NCI-H446 treated with DMSO at 0.1 percent for 48 hours (cell line): ENCODE measurements at regions not wholly inside any gene's neighbourhood (a gene's known extent, or its start where the extent isn't known, plus 50 kb on each side); places are given as distances from the start of the nearest gene placed in this dataset.
"Not testable (repeated sequence)": the region's sequence is repeated elsewhere in the genome, so short reads cannot be mapped to it uniquely, and the experiment has no call there.

Source experiments
- DNase-seq: peaks from one replicate; lab custom pipeline; 2025; lab: John Stamatoyannopoulos, UW

DNA sequence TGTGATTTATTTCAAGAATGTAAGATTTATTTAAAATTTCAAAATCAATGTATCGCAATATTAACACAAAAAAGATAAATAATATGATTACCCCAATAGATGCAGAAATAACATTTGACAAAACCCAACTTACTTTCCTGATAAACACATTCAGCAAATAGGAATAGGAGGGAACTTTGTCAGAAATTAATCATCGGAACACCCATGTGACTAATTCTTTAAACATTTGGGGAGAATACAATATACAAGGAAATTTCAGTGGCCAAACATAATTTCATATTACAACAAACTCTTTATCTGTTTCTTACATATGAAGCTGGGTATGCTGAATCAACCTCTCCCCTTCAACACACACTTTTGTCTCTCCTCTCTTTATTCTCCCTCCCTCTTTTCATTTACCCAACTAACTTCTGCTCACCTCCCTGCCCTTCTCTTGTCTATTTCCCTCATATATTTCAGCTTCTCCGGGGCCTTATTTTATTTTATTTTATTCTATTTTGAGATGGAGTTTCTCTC, 309.6 kb upstream of the CNTNAP5 start:
- no peak for DNase-seq

DNA sequence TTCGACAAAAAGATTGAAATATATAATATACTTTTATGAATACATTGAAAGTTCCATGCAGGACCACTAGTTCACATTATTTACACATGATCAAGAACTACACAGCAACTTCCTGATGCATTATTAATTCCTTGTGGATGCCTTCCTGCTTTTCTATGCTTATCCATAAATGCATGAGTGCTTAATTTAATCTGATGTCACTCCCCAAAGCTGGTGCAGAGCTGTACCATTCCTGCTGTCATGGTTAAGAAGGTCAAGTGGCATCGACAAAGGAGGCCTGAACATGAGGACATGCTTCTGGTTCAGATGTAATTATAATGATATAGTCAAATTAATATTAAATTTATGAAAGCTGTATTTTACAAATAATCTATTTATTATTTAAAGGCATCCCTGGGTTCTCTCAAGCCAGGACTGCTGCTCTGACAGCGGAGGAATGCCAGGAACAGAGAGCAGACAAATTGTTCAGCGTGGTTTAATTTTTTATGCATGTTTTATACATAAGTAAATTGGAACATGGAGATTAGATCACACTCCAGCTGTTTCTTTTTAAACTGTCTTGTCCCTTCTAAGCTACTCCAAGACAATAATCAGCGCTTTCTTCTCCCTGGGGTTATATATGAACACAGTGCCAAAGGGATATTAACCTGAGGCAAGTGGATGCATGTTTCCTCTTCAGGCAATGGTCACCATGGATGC, 307.3 kb upstream of the CNTNAP5 start:
- DNase-seq, result peak; percentile 7

DNA sequence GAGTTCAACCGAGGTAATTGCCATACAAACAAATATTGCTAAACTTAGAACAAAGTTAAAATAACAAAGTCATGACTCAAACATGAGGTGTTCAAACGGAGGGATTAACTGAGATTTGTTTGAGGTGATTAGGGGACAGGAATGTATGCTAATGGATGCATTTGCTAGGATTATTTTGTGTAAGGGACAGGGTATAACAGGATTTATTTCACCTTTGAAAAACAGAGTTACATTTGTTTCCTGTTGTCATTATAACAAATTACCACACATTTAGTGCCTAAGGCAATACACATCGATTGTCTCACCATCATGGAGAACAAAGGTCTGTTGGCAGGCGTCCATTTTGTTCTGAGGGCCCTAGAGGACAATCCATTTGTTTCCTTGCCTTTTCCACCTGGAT, 304.3 kb upstream of the CNTNAP5 start:
- no peak for DNase-seq

DNA sequence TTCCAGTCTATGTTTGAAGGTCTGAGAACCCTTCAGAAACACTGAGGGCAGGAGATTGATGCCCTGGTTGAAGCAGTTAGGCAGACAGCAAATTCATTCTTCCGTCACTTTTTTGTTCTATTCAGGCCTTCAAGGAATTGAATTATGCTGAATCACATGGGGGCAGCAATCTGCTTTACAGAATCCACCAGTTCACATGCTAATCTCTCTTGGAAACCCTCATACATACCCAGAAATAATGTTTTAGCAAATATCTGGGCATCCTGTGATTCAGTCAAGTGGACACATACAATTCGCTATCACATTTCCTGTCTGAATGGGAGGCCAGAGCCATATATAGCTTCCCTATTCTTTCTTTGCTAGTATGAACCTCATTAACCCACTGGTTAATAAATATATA, 301.4 kb upstream of the CNTNAP5 start:
- no peak for DNase-seq

DNA sequence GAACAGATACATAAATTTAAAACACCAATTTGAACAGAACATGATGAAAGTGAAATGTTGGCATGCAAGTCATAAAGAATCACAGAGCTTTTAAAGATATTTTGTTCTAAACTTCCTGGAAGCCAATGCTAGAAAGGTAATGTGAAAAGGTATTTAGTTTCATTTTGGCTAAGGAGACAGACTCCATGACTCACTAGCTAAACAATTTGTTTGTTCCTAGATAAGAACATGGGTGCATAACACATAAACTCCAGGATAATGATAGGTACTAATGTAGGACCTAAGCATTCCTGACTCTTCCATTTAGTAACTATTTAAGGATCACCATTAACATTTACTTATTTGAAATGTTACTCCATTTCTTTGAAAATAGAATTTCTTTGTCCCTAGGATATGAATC, 292.5 kb upstream of the CNTNAP5 start:
- DNase-seq, result no peak

DNA sequence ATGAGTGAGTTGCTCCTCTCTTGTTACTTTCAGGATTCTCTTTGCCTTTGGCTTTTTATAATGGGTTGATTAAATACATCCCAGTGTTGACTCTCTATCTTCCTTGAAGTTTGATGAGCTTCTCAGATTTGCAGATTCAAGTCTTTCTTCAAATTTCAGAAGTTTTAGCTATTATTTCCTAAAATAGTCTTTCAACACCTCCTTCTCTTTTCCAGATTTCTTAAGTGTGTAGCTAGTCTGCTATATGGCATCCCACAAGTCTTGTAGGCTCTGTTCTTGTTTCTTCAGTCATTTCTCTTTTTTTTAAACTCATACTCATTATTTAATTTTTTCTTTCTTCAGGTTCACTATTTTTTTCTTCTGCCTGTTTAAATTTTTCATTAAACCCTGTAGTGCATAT, 287.7 kb upstream of the CNTNAP5 start:
- no peak for DNase-seq

DNA sequence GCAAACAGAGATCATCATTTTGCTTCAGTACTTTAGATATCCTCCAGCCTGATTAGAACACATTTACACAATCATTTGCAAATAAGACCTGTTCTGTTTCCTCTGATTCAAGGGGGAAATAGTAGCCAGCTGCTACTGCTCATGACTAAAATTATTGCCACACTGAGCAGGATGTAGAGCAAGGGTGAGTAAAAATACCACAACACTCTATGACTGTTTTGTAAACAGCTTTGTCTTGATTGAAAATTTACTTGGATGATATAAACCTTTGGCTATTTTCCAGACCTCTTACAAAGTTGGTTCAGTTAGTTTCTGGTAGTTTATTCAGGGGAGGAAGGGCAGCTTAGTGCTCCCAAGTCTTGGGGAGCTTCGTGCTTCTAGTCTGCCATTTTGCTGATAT, 286.4 kb upstream of the CNTNAP5 start:
- no peak for DNase-seq

DNA sequence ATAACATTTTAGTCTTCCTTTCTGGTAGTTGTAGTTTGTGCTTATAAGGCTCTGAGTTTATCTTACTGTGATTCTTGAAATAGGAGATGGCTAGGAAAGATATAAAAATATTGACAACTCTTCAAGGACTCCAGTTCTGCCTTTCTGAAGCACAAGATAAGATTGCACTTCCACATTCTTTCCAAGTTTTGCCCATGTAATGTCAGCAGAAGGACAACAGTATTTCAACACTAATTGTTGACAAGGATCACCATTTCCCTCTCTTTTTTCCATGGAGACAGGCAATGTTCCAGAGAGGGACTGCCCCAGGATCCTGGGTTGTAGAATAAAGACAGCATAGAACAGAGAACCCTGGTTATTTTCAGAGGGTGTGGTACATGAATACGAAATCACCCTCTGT, 279.1 kb upstream of the CNTNAP5 start:
- DNase-seq, result no peak

DNA sequence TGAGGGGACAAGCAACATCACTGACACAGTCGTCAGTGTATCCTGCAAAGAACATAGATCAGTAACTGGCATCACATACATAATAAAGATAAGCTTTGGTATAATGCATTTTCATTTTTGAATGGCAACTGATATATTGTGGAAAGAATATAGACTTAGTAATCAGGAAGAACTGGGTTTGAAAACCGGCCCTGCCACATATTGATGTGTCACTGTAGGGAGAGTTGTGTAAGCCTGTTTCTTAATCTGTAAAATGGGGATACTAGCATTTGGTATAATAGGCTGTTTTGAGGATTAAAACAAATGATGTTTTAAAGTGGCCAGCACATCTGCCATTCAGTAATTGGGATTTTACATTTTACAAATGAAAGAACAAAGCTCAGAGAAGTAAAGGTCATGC, 277.8 kb upstream of the CNTNAP5 start:
- DNase-seq, result no peak

DNA sequence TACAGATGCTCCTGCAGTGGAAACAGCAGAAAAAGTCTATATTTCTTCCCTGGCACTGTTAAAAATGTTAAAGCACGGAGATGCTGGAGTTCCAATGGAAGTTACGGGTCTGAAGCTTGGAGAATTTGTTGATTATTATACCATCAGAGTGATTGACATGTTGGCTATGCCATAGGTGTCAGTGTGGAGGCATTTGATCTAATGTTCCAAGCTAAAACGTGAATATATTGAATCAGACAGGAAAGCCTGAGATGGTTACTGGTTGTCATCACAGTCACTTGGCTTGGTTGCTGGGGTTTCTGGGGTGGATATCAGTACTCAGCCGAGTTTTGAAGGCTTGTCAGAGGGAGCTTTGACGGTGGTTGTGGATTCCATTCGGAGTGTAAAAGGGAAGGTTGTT, 262.9 kb upstream of the CNTNAP5 start:
- no peak for DNase-seq

DNA sequence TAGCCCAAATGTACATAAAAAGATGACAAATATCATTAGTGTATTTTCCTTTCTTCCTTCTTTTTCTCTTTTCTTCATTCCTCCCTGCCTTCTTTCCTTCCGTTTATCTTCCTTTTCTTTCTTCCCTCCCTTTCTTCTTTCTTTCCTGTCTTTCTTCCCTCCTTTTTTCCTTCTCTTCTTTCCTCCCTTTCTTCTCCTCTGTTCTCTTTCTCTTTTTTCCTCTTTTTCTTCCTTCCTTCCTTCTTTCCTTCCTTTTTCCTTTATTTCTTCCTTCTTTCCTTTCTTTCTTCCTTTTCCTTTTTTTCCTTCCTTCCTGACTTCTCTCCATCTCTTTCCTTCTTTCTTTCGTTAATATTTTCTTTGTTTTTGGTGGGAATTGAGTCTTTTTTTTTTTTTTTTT, 256.9 kb upstream of the CNTNAP5 start:
- no peak for DNase-seq

DNA sequence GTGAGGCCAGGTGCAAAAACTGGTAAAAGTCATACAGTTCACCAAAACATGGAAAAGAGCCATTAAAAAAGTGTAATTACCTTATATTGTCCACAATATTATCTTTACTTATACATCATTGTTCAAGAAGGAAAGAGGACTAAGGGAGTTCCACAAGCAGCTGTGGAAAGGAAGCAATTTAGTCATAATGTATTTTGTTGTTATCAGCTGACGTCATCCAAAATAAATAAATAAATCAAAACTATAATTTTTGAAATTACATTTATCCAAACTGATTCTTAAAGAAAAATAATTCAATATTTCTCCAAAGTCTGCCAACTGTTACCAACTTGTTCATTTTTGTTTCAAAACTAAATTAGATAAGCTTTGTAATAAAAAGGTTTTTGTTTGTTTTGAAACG, 256.1 kb upstream of the CNTNAP5 start:
- DNase-seq, result no peak

DNA sequence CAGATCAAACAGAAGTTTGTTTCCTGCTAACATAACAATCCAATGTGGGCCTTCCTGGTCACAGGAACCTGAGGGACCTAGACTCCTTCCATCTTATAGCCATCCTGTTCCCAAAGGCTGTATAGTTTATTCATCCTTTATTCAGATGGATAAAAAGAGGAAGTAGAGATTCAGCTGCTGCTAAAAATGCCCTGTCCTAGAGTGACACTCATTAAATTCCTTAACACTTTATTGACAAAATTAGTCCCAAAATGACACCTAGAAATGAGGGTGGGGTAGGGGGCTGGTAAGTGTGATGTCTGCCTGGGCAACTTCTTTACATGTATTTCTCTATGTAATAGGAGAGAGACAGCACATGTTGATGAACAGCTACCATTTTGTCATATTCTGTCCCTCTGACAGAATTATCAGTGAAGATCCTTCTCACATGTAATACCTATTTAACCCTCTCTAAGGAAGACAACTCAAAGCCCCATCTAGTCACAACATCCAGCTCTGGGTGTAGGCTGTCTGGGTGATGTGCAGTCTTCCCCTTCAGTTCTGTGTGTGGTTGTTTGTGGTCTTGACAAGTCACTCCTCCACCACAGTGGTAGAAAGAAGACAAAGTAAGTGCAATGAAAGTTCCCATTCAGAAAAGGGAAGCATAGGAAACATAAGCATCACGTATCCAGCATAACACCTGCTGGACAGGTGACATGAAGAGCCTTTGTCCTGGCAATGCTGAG, 253.9 kb upstream of the CNTNAP5 start:
- DNase-seq, result no peak

DNA sequence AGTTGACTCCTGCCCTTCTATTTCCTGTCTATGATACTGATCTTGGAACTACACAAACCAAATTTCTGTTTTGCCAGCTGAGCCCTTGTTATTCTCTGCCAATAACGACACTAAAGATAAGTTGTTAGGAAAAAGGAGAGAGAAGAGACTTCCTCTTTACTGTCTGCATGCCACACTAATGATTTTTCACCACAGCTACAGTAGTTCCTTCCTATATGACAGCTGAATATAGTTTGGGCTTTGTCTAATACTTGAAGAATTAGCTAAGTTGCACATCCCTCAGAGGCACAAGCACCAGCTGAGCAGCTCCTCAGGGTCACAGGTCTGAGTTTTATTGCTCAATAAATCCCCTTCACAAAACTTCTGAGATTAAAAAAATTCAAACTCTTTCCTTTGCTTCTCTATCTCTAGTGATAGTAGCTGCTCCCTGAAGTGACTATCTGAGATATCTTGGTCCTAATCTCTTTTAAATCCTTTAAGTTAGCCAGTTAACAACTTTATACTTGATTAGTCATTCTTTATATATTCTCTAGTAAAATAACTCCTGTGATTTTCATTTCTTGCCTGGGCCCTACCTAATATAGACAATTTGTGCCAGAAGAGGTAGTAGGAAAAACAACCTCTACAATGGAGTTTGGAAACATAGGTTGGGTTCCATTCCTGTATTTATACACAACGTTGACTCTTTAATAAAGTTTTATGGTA, 253.0 kb upstream of the CNTNAP5 start:
- no peak for DNase-seq

DNA sequence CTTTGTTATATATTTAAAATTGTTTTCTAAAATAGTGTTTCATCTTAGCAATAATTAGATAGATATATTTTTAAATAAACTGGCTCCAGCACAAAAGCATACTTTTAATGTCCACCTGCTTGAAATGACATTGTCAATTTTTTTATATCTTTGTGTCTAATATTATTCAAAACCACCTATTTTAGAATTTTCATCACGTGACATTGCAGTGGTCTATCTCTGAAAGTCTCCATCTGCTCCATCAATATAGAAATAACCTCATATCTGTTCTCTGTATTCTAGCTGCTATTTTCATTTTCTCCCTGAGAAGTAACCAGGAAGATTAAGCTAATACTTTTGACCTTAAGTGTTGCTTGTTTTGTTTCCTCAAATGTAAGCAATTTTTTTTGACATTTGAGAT, 248.0 kb upstream of the CNTNAP5 start:
- DNase-seq, result no peak

DNA sequence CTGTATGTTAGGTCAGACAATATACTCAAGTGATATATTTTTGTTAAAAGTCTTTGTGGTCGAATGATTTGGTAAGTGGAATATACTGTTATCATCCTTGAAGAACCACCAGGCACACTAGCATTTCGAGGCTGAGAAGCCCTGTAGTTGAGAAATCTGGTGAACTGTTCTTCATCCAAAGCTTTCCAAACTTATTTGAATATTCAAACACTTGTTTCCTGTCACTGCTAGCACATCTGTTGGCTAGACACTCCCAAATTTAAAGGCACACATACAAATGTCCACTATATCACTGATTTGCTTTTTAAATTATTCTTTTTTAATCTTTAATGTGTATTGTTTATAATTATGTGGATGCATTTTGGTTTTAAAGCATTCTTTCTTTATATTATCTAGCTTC, 241.9 kb upstream of the CNTNAP5 start:
- DNase-seq, result no peak

DNA sequence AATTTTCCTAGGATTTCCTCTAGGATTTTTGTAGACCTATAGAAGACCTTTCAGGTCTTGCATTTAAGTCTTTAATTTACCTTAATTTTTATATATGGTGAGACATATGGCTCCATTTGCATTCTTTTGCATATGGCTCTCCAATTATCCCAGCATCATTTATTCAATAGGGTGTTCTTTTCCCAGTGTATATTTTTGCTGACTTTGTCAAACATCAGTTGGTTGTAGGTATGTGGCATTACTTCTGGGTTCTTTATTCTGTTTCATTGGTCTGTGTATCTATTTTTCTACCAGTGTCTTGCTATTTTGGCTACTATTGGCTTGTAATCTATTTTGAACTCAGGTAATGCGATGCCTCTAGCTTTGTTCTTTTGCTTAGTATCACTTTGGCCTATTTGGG, 239.8 kb upstream of the CNTNAP5 start:
- DNase-seq, result no peak

DNA sequence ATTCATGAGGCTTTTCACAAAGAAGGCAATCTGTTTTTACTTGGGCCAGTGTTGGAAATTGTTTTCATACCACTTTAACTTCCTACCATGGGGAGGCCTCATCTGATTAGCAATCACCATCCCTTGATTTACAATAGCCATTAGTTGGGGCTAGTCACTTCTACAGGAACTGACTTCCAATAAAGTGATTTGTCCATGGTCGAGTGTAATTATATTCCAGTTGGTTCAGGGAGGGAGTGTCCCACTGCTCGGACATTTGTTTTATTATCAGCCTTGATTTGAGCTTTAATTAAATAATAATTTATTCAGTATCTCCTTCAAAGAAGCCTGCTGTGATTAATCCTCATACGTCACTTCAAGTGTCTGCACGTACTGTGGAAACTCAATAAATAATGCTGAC, 233.9 kb upstream of the CNTNAP5 start:
- DNase-seq, result no peak

DNA sequence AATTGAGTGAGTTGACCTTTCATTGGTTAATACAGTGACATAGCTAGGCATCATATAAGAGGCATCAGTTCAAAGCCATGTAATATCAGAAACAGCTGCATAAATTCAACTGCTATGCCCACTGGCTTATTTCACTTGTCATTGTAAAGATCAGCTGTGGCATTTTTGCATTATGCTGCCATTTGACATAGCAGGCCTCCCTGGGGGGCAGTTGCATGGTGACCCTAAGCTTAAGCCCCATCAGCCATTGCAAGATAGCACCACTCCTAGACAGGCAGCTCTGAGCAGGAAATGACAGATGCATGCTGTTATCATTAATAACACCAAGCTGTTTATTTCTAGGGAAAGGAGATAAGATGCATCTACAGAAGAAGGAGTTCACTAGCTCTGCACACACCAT, 233.4 kb upstream of the CNTNAP5 start:
- DNase-seq, result no peak

DNA sequence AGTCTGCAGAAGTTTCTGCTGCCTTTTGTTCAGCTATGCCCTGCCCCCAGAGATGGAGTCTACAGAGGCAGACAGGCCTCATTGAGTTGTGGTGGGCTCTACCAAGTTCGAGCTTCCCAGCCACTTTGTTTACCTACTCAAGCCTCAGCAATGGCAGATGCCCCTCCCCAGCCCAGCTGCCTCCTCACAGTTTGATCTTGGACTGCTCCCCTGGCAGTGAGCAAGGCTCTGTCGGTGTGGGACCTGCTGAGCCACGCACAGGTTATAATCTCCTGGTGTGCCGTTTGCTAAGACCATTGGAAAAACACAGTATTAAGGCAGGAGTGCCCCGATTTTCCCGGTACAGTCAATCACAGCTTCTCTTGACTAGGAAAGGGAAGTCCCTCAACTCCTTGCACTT, 221.0 kb upstream of the CNTNAP5 start:
- DNase-seq, result not testable (repeated sequence)

DNA sequence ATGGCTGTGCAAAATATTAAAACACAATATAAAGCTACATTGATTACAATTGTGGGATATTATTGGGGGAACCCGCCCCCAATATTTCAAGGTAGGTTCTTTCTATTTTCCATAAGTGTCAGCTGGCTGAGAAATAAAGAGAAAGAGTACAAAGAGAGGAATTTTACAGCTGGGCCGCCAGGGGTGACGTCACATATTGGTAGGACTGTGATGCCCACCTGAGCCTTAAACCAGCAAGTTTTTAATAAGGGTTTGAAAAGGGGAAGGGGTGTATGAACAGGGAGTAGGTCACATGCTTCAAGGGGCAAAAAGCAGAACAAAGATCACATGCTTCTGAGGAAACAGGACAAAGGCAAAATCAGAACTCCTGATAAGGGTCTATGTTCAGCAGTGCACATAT, 219.3 kb upstream of the CNTNAP5 start:
- DNase-seq, result not testable (repeated sequence)

DNA sequence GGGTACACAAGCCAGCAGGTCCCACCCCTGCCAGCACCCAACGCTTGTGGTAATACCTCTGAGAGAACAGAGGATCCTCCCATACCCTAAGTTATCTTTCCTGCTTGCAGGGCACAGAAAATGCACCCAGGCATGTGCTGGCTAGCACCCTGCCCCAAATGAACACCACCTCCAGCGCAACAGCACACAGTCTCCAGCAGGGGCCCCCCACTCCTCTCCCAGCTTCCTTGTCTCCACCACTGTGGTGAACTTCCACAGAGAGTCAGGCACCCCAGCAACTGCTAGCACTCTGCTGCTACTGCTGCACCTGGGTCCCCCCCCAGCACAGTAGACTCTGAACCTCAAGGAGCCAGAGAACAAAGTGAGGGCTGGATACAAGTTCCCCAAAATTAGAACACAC, 216.8 kb upstream of the CNTNAP5 start:
- no peak for DNase-seq

DNA sequence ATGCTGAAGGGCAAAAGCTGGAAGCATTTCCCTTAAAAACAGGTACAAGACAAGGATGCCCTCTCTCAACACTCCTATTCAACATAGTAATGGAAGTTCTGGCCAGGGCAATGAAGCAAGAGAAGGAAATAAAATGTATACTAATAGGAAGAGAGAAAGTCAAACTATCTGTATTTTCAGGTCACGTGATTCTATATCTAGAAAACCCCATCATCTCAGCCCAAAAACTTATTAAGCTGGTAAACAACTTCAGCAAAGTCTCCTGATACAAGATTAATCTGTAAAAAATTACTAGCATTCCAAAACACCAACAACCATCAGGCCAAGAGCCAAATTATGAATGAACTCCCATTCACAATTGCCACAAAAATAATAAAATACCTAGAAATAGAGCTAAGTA, 213.2 kb upstream of the CNTNAP5 start:
- DNase-seq, result no peak
